ENCODE measurements at regions not wholly inside any gene's neighbourhood (a gene's known extent, or its start where the extent isn't known, plus 50 kb on each side); places are given as distances from the start of the nearest gene placed in this dataset.

DNA sequence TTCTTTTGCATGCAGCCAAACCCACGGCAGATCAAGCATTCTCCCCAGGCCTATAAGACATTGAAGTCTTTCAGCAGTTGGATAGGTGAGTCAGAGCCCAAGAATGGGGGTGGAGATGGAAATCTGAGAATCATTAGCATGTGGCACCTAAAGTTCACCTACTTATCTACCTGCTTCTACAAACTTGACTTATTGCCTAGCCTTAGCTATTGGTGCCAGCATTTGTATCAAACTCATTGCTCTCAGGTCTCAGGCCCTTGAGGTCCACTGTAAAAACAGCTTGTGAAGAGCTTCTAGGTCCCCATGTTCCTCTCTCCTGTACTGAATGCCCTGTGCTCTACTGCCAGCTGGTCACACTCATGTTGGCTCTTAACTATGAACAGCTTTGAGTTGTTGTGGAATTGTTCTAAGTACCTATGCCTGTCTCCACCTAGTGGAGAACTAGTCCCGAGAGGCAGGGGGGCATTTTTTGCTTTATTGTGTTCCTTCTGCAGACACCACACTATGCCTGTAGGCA, 278.4 kb upstream of the SPRED2 start:
- 34% methylated on average over 2 of the region's 2 CpGs for WGBS (ENCODE audit: low lambda C conversion rate)
- Histone ChIP-seq H3K4me1 (ENCODE audit: control insufficient read depth in 1 of 2, insufficient read depth in 2 of 2, low read depth in 1 of 2, low read length in 1 of 2) (no peaks in the 10 kb centered on the region), H3F3A (replicated peaks; ENCODE audit: insufficient read depth) (no peaks in the 10 kb centered on the region), H3K36me3 (replicated peaks in 1 of 2; ENCODE audit: control insufficient read depth in 1 of 2, insufficient read depth in 2 of 2, low read length in 1 of 2) (no peaks in the 10 kb centered on the region), H3K27ac (ENCODE audit: low read depth in 2 of 2, low read length in 1 of 2) (no peak overlapping the region), H3K4me2 (no peak overlapping the region), H3K9ac (no peak overlapping the region), H3K9me3 (no peaks in the 10 kb centered on the region), H3K4me3 (ENCODE audit: low read depth in 2 of 2, low read length in 1 of 2) (no peak overlapping the region), H3K79me2 (ENCODE audit: insufficient read depth) (no peaks in the 10 kb centered on the region), H3K9me2 (no peaks in the 10 kb centered on the region), H3K27me3 (ENCODE audit: insufficient read depth) (no peaks in the 10 kb centered on the region), H2AFZ (ENCODE audit: low read depth) (no peak overlapping the region), H4K20me1 (ENCODE audit: insufficient read depth) (no peaks in the 10 kb centered on the region)
- TF ChIP-seq CTCF (IDR thresholded peaks at IDR 0.05), result peak; percentile 40
- no peak for TF ChIP-seq FOSL2 (IDR thresholded peaks at IDR 0.05; ENCODE audit: borderline replicate concordance, low read depth)
- ChIA-PET POLR2A (no interaction called here), CTCF (interaction anchor here (0.9 to 2.5 kb wide), 4 partner anchors 11 to 722 kb away, joined by 3 to 15 read pairs (median 5); no protein-coding TSS in a partner anchor)
- DNase-seq, result no peak

GRCh38 chr2:65710356-65710755, 278.0 kb upstream of the SPRED2 start:
- no peaks in the 10 kb centered on the region for H4K20me1 ChIP-seq (ENCODE audit: insufficient read depth)
- no peak for DNase-seq
- H3K9me3 ChIP-seq, result no peaks in the 10 kb centered on the region
- 64% methylated on average over 5 of the region's 5 CpGs for WGBS (ENCODE audit: low lambda C conversion rate)
- no peak for TF ChIP-seq GABPA (IDR thresholded peaks at IDR 0.05; ENCODE audit: low read depth)
- no peak for TF ChIP-seq FOSL2 (IDR thresholded peaks at IDR 0.05; ENCODE audit: borderline replicate concordance, low read depth)
- TF ChIP-seq FOXJ3 (CRISPR knock-in tag; IDR thresholded peaks at IDR 0.05), result no peak
- TF ChIP-seq YY1 (IDR thresholded peaks at IDR 0.05; ENCODE audit: low read depth), result no peak
- TF ChIP-seq, protein P1, sequence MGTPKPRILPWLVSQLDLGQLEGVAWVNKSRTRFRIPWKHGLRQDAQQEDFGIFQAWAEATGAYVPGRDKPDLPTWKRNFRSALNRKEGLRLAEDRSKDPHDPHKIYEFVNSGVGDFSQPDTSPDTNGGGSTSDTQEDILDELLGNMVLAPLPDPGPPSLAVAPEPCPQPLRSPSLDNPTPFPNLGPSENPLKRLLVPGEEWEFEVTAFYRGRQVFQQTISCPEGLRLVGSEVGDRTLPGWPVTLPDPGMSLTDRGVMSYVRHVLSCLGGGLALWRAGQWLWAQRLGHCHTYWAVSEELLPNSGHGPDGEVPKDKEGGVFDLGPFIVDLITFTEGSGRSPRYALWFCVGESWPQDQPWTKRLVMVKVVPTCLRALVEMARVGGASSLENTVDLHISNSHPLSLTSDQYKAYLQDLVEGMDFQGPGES (IDR thresholded peaks at IDR 0.05; ENCODE audit: low read depth, low read length), result no peak
- TF ChIP-seq TAF1 (IDR thresholded peaks at IDR 0.05; ENCODE audit: borderline replicate concordance, low read depth, low read length), result no peak
- TF ChIP-seq FOXM1 (IDR thresholded peaks at IDR 0.05; ENCODE audit: low read depth), result no peak
- TF ChIP-seq, protein P2, sequence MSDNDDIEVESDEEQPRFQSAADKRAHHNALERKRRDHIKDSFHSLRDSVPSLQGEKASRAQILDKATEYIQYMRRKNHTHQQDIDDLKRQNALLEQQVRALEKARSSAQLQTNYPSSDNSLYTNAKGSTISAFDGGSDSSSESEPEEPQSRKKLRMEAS (IDR thresholded peaks at IDR 0.05; ENCODE audit: low read depth), result no peak
- no peak for TF ChIP-seq MXI1 (IDR thresholded peaks at IDR 0.05; ENCODE audit: low read depth, low read length)
- TF ChIP-seq USF1 (IDR thresholded peaks at IDR 0.05; ENCODE audit: borderline replicate concordance, low read depth), result no peak
- no peak for TF ChIP-seq REST (IDR thresholded peaks at IDR 0.05; ENCODE audit: low read depth, low read length)
- TF ChIP-seq TCF12 (IDR thresholded peaks at IDR 0.05), result no peak
- TF ChIP-seq JUND (IDR thresholded peaks at IDR 0.05), result no peak
- no peak for TF ChIP-seq NFIC (IDR thresholded peaks at IDR 0.05; ENCODE audit: borderline replicate concordance)
- no peak for TF ChIP-seq USF2 (IDR thresholded peaks at IDR 0.05; ENCODE audit: borderline replicate concordance, low read depth, low read length)
- no peak for TF ChIP-seq TEAD4 (IDR thresholded peaks at IDR 0.05; ENCODE audit: borderline replicate concordance, insufficient read depth)
- no peaks in the 10 kb centered on the region for H3F3A ChIP-seq (replicated peaks; ENCODE audit: insufficient read depth)
- no peak overlapping the region for H2AFZ ChIP-seq (ENCODE audit: low read depth)
- CTCF ChIA-PET, result interaction anchor here (0.9 to 2.5 kb wide), 4 partner anchors 11 to 723 kb away, joined by 3 to 15 read pairs (median 5); no protein-coding TSS in a partner anchor
- no peak overlapping the region for H3K27ac ChIP-seq (ENCODE audit: low read depth in 2 of 2, low read length in 1 of 2)
- no peak overlapping the region for H3K4me2 ChIP-seq
- H3K79me2 ChIP-seq (ENCODE audit: insufficient read depth), result no peaks in the 10 kb centered on the region
- H3K9ac ChIP-seq, result no peak overlapping the region
- H3K36me3 ChIP-seq (replicated peaks in 1 of 2; ENCODE audit: control insufficient read depth in 1 of 2, insufficient read depth in 2 of 2, low read length in 1 of 2), result no peaks in the 10 kb centered on the region
- H3K4me3 ChIP-seq (ENCODE audit: low read depth in 2 of 2, low read length in 1 of 2), result no peak overlapping the region
- H3K9me2 ChIP-seq, result no peaks in the 10 kb centered on the region
- no peaks in the 10 kb centered on the region for H3K4me1 ChIP-seq (ENCODE audit: control insufficient read depth in 1 of 2, insufficient read depth in 2 of 2, low read depth in 1 of 2, low read length in 1 of 2)
- no peaks in the 10 kb centered on the region for H3K27me3 ChIP-seq (ENCODE audit: insufficient read depth)
- POLR2A ChIA-PET, result no interaction called here
